Esophagus muscularis mucosa (tissue), 4 donors: ENCODE measurements at regions not wholly inside any gene's neighbourhood (a gene's known extent, or its start where the extent isn't known, plus 50 kb on each side); places are given as distances from the start of the nearest gene placed in this dataset.

Source experiments
- DNase-seq: peaks from one replicate; pipeline ENCODE4 v3.0.0-alpha.2; 2017; ENCODE audit errors: extremely low spot score
- H3K27ac ChIP-seq, 4 donors: fragments of 200-600 bp; sonication (generic); replicated peaks in 1 of 4; 1 replicate in 3 of 4; 2 replicates in 1 of 4; pipeline ENCODE4 v1.5.1; 2016 to 2019; ENCODE audit warnings: mild to moderate bottlenecking in 1 of 4
- H3K27me3 ChIP-seq, 4 donors: fragments of 200-600 bp; sonication (generic); one replicate each; pipeline versions ENCODE4 v1.5.1 to v1.6.0; 2016 to 2019
- H3K36me3 ChIP-seq, 4 donors: fragments of 200-600 bp; sonication (generic); one replicate each; pipeline ENCODE4 v1.5.1; 2016 to 2019
- H3K4me1 ChIP-seq, 4 donors: fragments of 200-600 bp; sonication (generic); one replicate each; pipeline ENCODE4 v1.5.1; 2016 to 2019
- H3K4me3 ChIP-seq, 4 donors: fragments of 200-600 bp; sonication (generic); 1 replicate in 2 of 4; 2 replicates in 2 of 4; pipeline ENCODE4 v1.5.1; 2016 to 2019; ENCODE audit warnings: mild to moderate bottlenecking in 4 of 4, moderate library complexity in 1 of 4
- H3K9me3 ChIP-seq, 4 donors: fragments of 200-600 bp; sonication (generic); 1 replicate in 3 of 4; 2 replicates in 1 of 4; pipeline ENCODE4 v1.5.1; 2016 to 2019
- CTCF ChIP-seq, 3 experiments: fragments of 200-600 bp in 2 of 3; fragments of 450-650 bp in 1 of 3; sonication (generic) in 2 of 3; IDR thresholded peaks; one replicate each; pipeline ENCODE4 v1.5.1; 2017 to 2019; ENCODE audit warnings: antibody characterized with exemption in 3 of 3, mild to moderate bottlenecking in 2 of 3, moderate library complexity in 1 of 3
- EP300 ChIP-seq: sonication (generic); formaldehyde crosslinking; IDR thresholded peaks from one replicate; pipeline ENCODE4 v1.6.1; 2017; ENCODE audit warnings: antibody characterized with exemption
- POLR2A ChIP-seq: fragments of 450-650 bp; IDR thresholded peaks from one replicate; pipeline ENCODE4 v1.6.1; 2017; ENCODE audit warnings: antibody characterized with exemption, moderate library complexity, mild to moderate bottlenecking, low read depth
- POLR2AphosphoS5 ChIP-seq, 2 donors: sonication (generic); formaldehyde crosslinking; IDR thresholded peaks; one replicate each; pipeline ENCODE4 v1.6.1; 2017; ENCODE audit warnings: antibody characterized with exemption in 2 of 2
- WGBS: methylation state at CpG from one replicate; pipeline ENCODE4 v1.1.5; 2018; 5-methylcytosine and 5-hydroxymethylcytosine counted together
- intact Hi-C: fragments of 100-400 bp; cut with DNase I; formaldehyde crosslinking; loops from one replicate; pipeline ENCODE4 v1.15.1; 2023

DNA sequence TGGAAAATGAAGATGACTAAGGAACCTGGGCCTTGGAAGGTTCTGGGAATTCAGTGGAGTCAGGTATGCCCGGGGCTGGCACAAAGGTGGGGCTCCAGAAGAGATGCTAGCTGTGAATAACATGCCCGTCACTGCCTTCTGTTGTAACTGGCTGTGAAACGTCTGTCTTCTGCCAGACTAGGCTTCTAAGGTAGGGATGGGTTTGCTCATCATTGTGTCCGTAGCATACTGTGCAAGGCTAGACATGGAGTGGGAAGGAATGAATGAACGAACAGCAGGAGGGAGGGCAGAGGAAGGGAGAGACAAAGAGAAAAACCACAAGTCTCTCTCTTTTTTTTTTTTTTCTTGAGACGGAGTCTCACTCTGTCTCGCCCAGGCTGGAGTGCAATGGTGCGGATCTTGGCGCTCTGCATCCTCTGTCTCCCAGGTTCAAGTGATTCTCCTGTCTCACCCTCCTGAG, 327.4 kb downstream of the MN1 start:
- intact Hi-C loops: no loop called here
- no peaks in the 10 kb centered on the region for H3K9me3 ChIP-seq
- no peak for DNase-seq
- H3K36me3 ChIP-seq: no peaks in the 10 kb centered on the region
- WGBS: 78% methylated on average over 9 of the region's 9 CpGs
- H3K27me3 ChIP-seq: no peaks in the 10 kb centered on the region
- no peak for TF ChIP-seq POLR2A
- TF ChIP-seq POLR2AphosphoS5 (IDR thresholded peaks at IDR 0.05): no peak
- TF ChIP-seq CTCF (IDR thresholded peaks at IDR 0.05): no peak
- TF ChIP-seq EP300: no peak
- H3K27ac ChIP-seq: no peak overlapping the region
- peaks cover 0 to 16% (median 13%) of the 10 kb centered on the region in 4 donors for H3K4me1 ChIP-seq
- no peak overlapping the region for H3K4me3 ChIP-seq

- WGBS: 26% methylated on average over 10 of the region's 12 CpGs
- H3K27ac ChIP-seq: no peak overlapping the region
- intact Hi-C loops: no loop called here
- H3K4me3 ChIP-seq: no peak overlapping the region
- no peaks in the 10 kb centered on the region for H3K9me3 ChIP-seq
- no peaks in the 10 kb centered on the region for H3K36me3 ChIP-seq
- TF ChIP-seq POLR2AphosphoS5 (IDR thresholded peaks at IDR 0.05): peak in 1 of 2 donors; percentile 23
- no peak for TF ChIP-seq EP300
- no peak for DNase-seq
- H3K4me1 ChIP-seq: peaks cover 0 to 16% (median 13%) of the 10 kb centered on the region in 4 donors
- H3K27me3 ChIP-seq: no peaks in the 10 kb centered on the region
Measured at GRCh38 chr22:27474711-27475547, 326.6 kb downstream of the MN1 start.

DNA sequence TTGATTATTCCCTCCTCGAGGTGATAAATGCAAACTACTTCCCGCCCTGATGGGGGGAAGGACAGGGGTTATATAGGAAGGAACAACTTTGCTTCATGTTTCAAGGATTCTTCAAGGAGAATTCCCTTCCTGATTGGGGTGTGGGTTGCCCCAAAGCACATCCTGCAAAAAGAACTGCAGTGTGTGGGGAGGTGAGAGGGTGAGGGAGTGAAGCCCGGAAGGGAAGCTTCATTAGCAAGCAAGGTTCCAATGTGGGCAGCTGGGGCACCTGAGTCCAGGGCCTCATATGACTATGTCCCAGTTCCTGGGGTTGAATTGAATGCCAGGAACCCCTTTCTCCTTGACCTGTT, 326.0 kb downstream of the MN1 start:
- H3K9me3 ChIP-seq: no peaks in the 10 kb centered on the region
- no peak overlapping the region for H3K4me3 ChIP-seq
- H3K36me3 ChIP-seq: no peaks in the 10 kb centered on the region
- H3K27me3 ChIP-seq: no peaks in the 10 kb centered on the region
- intact Hi-C loops: no loop called here
- H3K27ac ChIP-seq: no peak overlapping the region
- H3K4me1 ChIP-seq: peaks cover 0 to 16% (median 13%) of the 10 kb centered on the region in 4 donors
- 47% methylated on average over 3 of the region's 3 CpGs for WGBS
- no peak for DNase-seq
- TF ChIP-seq POLR2AphosphoS5 (IDR thresholded peaks at IDR 0.05) (no peak), POLR2A (no peak), EP300 (no peak), CTCF (IDR thresholded peaks at IDR 0.05) (no peak)

GRCh38 chr22:27476318-27476717, 325.2 kb downstream of the MN1 start:
- no peak for DNase-seq
- peaks cover 0 to 16% (median 13%) of the 10 kb centered on the region in 4 donors for H3K4me1 ChIP-seq
- TF ChIP-seq POLR2A: no peak
- TF ChIP-seq EP300: no peak
- no peak for TF ChIP-seq POLR2AphosphoS5 (IDR thresholded peaks at IDR 0.05)
- TF ChIP-seq CTCF (IDR thresholded peaks at IDR 0.05): no peak
- H3K27ac ChIP-seq: no peak overlapping the region
- peaks cover 0 to under 1% (median 0%) of the 10 kb centered on the region in 4 donors for H3K27me3 ChIP-seq
- no peak overlapping the region for H3K4me3 ChIP-seq
- WGBS: 98% methylated on average over 11 of the region's 11 CpGs
- no peaks in the 10 kb centered on the region for H3K9me3 ChIP-seq
- intact Hi-C loops: no loop called here
- no peaks in the 10 kb centered on the region for H3K36me3 ChIP-seq

DNA sequence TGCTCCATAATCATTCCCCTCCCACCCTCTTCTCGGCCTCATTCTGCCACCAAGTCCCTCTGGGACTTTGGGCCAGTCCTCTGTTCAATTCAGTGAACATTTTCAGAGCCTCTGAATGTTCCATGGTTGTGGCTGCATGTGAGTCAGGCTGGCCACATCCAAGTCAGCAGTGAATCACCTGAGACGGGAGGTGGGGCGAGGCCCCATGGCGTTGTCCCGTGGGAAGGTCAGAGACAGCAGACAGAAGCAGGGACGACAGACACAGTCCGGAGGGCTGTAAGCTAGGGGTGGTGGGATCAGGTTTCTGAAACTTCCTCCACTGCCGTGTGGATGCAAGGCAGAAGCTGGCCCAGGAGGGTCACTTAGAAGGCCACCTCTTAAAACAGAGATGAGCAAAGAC, 324.8 kb downstream of the MN1 start:
- DNase-seq: no peak
- Histone ChIP-seq H3K4me3 (no peak overlapping the region), H3K27ac (no peak overlapping the region), H3K4me1 (peaks cover 0 to 16% (median 13%) of the 10 kb centered on the region in 4 donors), H3K36me3 (no peaks in the 10 kb centered on the region), H3K9me3 (no peaks in the 10 kb centered on the region), H3K27me3 (peaks cover 0 to 5% (median 0%) of the 10 kb centered on the region in 4 donors)
- WGBS: 88% methylated on average over 8 of the region's 8 CpGs
- intact Hi-C loops: no loop called here
- TF ChIP-seq CTCF (IDR thresholded peaks at IDR 0.05) (no peak), EP300 (no peak), POLR2A (no peak), POLR2AphosphoS5 (IDR thresholded peaks at IDR 0.05) (no peak)
